GM23248 (cell line): ENCODE measurements at regions not wholly inside any gene's neighbourhood (a gene's known extent, or its start where the extent isn't known, plus 50 kb on each side); places are given as distances from the start of the nearest gene placed in this dataset.

Experiments used
- EZH2 ChIP-seq: fragments of 200-600 bp; sonication (generic); IDR thresholded peaks from 2 replicates; pipeline ENCODE4 v1.6.1; 2018; ENCODE audit warnings: antibody characterized with exemption, mild to moderate bottlenecking; ENCODE audit not compliant: insufficient read depth, poor library complexity, severe bottlenecking
- EZH2phosphoT487 ChIP-seq: fragments of 200-600 bp; sonication (generic); IDR thresholded peaks from 2 replicates; pipeline ENCODE4 v1.6.1; 2018; ENCODE audit warnings: antibody characterized with exemption, moderate library complexity, mild to moderate bottlenecking, low read depth; ENCODE audit not compliant: insufficient read depth

GRCh38 chr4:38454284-38454683, 209.7 kb upstream of the KLF3 start:
- TF ChIP-seq EZH2: no peak
- TF ChIP-seq EZH2phosphoT487: no peak
